HTR-8/SVneo (cell line): ENCODE measurements at regions not wholly inside any gene's neighbourhood (a gene's known extent, or its start where the extent isn't known, plus 50 kb on each side); places are given as distances from the start of the nearest gene placed in this dataset.

Source experiments
- DNase-seq: peaks from one replicate; pipeline ENCODE4 v3.0.0; 2011; ENCODE audit warnings: low spot score, mixed read lengths; ENCODE audit not compliant: insufficient read length
- FAIRE-seq: peaks from 2 replicates; lab custom pipeline; 2011; peaks lifted over from hg19 to GRCh38; lab: Jason Lieb, UNC

- DNase-seq (no peak), FAIRE-seq (no peak)
Measured at GRCh38 chr10:118501637-118502440, 93.6 kb downstream of the PRLHR start.

DNA sequence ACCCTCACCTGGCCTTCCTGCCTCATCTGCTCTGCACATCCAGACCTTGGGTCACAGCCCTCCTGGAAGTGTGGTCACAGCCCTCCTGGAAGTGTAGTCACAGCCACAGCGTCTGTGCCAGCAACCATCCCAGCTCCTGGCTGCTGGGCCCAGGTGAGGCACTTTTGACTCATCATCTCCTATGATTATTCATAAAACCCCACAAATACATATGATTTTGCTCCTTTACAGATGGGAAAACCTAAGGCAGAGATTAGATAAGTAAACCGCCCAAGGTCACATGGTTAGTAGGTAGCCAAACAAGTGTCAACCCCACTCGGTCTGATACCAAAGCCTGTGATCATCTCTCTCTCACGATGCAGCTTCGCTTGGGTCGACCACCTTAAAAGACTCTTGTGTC lies 94.3 kb downstream of the PRLHR start:
- DNase-seq: no peak
- FAIRE-seq: no peak

GRCh38 chr10:118500477-118501104 lies 94.9 kb downstream of the PRLHR start:
- FAIRE-seq (no peak), DNase-seq (no peak)

DNA sequence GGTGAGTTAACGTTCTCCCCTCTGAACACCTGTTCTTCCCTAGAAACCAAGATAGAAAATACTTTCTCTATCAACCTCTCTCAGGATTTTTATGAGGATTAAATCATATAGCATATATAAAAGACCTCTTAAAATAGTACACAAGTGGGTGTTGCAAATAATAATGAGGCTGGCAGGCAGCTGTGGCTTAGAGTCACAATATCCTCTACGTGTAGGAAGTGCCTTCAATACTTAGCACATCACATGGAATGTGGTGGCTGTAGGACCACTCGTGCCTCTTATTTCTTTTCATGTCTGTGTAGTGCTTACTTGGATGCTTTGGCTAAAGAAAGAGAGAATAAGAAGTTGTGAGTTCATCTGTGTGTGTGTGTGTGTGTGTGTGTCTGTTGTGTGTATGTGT lies 96.3 kb downstream of the PRLHR start:
- DNase-seq (no peak), FAIRE-seq (no peak)

DNA sequence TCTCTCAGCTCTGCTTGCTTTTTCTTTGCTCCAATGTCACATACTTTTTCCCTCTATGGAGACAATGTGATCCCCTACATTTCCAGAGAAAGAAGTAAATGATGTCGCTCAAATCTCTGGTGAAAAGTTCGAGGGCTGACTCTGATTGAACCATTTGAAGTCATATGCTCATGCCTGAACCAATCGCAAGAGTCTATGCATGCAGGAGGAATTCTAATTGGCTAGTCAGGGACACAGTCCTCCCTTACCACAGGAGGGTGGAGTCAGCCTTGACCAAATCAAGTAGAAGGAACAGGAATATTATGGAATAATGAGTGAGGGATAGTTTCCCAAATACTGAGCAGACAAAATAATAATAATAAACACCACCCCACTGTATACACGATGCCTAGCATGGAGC lies 96.8 kb downstream of the PRLHR start:
- no peak for DNase-seq
- FAIRE-seq: no peak

GRCh38 chr10:118497227-118497626 lies 98.2 kb downstream of the PRLHR start:
- FAIRE-seq: no peak
- DNase-seq: no peak

- FAIRE-seq: no peak
- no peak for DNase-seq
Measured at GRCh38 chr10:118496525-118496924, 98.9 kb downstream of the PRLHR start.

DNA sequence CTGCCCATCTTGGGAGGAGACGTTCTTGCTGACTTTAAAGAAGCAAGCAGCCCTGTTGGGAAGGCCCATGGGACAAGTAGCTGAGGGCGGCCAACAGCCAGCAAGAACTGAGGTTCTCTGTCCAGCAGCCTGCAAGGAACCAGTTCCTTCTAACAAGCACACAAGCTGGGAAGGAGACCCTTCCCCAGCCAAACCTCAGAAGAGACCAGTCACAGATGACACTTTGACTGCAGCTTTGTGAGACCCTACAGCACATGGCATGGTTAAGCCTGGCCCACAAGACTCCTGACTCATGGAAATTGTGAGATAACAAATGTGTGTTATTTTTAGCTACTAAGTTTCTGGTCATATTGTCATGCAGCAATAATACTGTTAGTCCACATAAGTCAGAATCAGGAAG lies 99.9 kb downstream of the PRLHR start:
- no peak for DNase-seq
- FAIRE-seq: no peak

GRCh38 chr10:118491055-118491454 lies 104.4 kb downstream of the PRLHR start:
- DNase-seq (no peak), FAIRE-seq (no peak)

GRCh38 chr10:118488710-118489497 lies 106.5 kb downstream of the PRLHR start:
- DNase-seq (no peak), FAIRE-seq (no peak)

DNA sequence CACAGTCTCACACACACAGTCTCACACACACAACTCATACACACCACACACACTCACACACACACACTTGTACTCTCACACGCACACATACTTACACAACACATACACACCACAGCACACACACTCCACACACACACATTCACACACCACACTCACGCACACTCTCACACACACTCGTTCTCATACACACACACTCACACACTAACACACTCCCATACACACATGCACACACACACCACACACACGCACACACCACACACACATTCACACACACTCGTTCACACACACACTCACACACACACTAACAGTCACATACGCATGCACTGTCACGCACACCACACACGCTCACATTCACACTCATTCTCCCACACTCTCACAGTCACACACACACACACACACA lies 109.8 kb downstream of the PRLHR start:
- DNase-seq (no peak), FAIRE-seq (peak; percentile 80)

GRCh38 chr10:118484152-118484871 lies 111.1 kb downstream of the PRLHR start:
- FAIRE-seq (no peak), DNase-seq (no peak)

- FAIRE-seq (no peak), DNase-seq (no peak)
Measured at GRCh38 chr10:118483496-118483895, 112.0 kb downstream of the PRLHR start.

GRCh38 chr10:118482393-118483331 lies 112.8 kb downstream of the PRLHR start:
- FAIRE-seq (no peak), DNase-seq (no peak)

GRCh38 chr10:118481871-118482270 lies 113.6 kb downstream of the PRLHR start:
- DNase-seq (no peak), FAIRE-seq (no peak)

DNA sequence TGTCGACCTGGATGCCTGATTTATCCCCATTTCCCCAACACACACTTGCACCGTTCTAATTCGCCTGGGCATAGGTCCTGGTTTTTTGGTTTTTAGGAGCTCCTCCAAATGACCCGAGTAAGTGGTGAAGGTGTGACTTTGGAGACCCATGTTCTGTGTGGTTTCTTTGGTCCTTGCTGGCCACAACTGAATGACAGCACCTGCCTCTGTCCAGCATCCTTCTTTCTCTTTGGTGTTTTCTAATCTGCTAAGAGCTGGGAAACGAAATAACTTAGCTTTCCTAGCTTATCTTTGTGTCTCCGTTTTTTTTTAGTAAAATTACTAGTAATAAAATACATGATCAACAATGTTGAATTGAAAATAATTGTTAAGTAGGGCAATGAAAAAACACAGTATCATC lies 120.2 kb downstream of the PRLHR start:
- FAIRE-seq (no peak), DNase-seq (no peak)

- DNase-seq (no peak), FAIRE-seq (no peak)
Measured at GRCh38 chr10:118474111-118474510, 121.3 kb downstream of the PRLHR start.

DNA sequence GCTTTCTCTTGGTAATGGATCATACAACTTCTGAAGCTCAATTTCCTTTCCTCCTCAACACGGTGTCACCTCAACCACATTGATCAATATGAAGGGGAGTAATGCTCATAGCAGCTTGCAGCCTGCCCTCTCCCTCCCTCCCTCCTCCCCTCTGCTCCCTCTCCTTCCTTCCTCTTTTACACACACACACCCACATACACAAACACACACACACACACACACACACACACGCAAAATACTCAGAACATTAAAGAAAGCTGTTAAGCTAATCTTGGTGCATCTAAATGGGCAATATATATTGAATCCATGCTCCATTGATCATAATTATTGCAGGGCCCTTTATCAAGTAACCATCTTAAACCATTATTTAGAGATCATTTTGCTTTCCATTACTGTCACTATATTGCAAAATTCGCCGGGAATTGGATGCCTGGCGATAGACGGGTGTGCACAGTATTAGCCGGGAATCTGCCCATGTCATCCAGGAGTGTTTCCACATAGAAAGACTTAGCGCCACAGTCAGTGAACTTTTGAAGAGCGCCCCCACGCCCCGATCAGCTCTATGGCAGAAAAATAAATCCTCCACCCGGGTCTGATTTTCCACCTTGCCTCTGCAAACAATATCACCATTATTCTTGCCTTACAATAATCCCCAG lies 122.0 kb downstream of the PRLHR start:
- no peak for FAIRE-seq
- no peak for DNase-seq
